ENCODE measurements at regions not wholly inside any gene's neighbourhood (a gene's known extent, or its start where the extent isn't known, plus 50 kb on each side); places are given as distances from the start of the nearest gene placed in this dataset.

DNA sequence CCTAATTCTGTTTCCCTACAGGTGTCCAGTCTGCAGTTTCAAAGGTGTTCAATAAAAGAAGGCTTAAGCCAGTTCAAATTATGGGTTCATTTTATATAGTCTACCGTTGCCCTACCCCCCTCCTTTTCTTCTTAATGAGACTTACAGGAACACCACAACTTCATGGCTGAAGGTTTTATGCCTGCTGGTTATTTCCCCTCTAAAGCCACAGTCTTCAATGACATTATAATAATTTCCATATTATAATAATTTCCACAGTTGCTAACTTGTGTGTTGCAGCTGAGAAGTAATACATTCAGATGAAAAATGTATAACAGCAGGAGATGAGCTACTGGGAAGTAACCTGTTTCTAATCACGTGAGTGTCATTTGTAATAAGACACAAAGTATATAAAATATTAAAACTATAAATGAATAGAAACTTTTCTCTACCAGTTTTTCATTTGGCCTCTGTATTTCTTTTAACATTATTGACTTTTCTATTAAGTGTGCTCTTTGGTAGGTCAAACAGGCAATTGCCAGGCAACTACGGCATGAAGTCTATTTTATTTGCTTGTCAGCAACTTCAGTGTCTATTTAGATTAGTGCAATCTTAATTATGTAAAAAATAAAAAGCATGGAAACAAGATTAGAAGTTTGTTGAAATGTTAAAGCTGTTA lies 120.5 kb upstream of the HMHB1 start:
- no peak for DNase-seq

DNA sequence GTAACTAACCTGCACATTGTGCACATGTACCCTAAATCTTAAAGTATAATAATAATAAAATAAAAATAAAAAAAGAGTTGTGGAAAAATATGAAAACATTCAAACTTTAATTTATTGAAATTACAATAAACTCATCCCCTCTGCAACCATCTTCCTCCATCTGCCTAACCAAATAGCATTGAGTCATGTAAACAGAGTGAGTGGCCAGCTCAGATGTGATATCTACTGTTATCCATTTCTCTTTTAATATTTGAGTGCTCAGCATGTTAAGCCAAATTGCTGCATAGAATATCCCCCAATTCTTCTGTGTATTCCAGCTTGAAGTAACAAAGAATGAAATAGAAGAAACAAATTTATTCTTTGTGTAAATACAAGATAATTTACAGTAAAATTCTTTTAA lies 124.4 kb upstream of the HMHB1 start:
- no peak for DNase-seq

DNA sequence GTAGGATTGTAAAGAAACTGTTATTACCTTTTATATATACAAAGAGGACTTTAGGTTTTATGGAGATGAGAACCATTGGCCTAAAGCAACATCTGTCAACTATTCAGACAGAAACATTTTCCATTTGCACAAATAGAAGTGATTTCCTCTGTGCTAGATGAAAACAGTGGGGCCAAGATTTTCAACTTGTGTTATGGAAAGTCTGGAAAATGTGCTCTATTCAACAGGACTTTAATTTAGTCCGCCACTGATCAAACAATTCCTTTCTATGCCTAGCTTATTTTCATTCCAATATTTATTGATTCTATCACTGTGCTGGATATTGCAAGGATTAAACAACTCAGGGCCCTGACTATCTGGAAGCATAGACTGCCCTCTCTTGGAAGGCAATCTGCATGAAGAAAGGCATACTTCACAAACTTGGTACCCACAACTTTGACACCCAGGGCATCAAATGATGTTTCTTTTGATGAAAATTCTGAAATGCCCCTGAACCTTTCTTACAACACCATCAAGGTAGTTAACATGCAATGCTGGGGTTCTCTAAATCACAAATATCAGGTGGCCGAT lies 126.6 kb upstream of the HMHB1 start:
- no peak for DNase-seq

DNA sequence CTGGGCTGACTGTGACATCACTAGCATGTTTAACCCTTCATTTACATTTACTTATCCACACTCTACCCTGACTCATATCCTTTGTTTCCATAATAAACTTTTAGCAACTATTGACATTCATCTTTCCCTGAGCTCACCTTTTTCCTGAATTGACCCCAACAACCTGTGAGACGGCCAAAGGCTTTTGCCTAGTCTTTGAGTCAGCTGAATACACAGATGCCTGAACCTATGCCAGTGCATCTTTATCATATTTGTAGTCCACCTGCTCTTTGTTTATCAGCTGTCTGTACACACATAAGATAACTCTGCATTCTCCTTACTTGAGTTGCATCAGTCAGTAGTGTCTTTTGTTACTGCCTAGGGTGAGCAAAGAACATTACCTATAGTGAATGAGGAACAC lies 128.5 kb upstream of the HMHB1 start:
- no peak for DNase-seq

DNA sequence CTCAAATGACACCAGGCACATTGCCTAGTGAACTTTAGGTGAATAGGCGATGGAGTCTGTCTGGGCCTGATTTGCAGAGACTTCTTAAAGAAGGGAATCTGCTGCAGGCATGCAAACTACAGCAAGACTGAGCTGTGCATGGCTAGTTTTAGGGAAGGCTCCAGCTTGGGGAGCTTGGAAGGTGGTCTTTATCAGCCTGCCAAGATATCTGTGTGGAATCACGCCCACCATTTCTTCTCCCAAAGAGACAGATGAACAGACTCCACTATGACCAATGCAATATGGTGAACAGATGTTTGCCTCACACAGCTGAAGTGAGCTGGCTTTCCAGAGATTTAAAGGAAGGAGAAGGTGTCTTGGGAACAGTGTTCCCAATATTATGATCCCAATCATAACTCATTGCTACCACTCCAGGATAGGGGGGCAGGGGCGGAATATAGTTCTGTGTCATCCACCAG lies 129.0 kb upstream of the HMHB1 start:
- peak; percentile 47 for DNase-seq

DNA sequence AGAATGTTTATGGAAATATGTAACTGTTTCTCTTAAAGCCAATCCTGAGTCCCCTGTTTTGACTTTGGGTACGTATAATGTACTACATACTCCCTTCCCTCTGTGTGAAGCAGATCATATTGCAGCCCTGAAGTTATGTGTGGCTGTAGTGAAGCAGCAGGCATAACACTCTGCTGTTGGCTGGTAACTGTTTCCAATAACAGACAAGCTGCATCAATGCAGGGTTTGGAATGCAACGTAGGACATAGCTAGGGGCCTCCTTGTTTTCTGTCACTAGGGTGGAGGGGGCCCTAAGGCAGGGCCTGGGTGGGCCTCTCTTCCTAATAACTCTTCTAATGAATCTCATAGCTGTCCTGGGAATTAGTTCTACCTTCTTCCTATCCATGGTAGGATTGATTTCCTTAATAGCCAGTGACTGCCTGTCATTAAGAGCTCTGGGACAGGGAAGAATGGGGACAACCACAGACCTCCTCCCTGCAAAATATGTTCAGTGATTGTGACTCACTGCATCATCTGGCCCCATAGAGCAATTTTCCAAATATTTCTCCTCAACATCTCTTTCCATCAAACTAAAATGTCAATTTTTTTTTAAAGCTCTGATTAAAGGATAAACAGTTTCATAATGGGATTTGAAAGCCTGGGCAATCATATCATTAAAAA lies 129.6 kb upstream of the HMHB1 start:
- no peak for DNase-seq

DNA sequence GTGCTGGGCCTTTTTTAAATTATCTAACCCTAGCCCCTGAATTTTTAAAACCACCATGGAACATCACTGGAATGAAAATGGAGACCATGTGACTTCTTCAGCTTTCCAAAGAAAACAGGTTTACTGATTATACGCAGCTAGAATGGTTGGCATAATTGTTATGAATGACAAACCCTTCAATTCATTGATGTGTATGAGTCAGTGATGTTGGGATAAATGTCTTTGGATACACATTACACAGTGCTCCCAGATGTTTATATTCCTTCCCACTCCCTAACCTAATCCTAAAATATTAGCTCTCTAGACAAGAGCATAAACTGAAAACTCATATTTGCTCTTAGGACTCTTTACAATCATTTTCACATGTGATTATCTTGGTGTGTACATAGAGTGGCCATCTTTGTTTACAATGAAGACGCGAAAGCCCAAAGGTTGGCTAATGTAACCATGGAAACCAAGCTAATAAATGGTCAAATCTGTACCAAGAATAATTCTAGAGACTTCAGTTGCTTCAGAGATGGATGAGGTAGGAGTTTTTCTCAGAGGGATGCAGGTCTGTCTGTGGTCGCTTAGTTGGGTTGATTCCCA lies 131.2 kb upstream of the HMHB1 start:
- no peak for DNase-seq

DNA sequence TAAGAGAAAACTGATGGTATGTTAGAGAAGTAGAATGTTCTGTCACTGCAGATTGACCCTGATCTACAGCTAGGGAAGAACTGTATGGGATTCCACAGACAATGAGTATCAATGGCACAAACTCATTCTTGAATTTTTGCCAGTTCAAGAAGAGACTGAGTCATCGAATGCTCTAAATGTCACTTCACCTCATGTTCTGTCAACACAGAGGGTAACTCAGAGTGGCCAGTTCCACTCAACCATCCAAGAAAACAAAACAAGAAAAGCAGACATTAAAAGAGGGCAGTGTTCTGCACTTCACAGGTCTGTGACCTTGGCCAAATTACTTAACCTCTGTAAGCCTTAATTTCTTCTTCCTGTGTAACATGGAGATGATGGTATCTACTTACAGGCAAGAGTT lies 132.2 kb upstream of the HMHB1 start:
- no peak for DNase-seq

DNA sequence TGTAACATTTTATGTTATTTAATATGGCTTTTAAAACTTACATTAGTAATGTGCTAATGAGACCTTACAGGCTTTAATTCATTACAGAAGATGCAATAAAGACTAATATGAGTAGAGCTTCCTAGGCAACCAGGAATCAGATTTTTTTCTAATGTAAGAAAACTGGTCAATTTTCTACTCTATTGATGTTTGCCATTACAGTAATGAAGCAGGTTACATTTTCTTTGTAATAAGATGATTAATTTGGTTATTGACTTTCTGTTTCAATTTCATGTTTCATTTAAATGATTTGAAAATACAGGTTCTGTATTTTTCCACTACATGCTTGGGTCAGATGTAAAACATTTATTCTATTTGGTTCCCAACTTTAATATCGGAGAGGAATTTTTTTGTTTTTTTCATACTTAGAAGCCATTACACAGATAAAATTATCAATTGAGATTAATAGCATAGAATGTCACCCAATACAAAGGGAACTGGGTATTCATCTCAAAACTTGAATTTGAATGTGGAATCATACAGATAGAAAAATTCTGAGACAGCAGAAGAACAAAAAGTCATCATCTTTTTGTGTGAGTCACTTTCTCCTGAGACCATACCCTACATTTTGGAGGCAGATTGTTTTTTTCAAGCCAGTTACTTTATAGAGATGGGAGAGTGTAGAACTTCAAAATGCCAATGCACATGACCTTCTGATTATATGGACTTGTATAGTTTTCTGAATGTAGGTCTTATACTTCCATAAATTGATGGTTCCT lies 133.6 kb upstream of the HMHB1 start:
- no peak for DNase-seq

DNA sequence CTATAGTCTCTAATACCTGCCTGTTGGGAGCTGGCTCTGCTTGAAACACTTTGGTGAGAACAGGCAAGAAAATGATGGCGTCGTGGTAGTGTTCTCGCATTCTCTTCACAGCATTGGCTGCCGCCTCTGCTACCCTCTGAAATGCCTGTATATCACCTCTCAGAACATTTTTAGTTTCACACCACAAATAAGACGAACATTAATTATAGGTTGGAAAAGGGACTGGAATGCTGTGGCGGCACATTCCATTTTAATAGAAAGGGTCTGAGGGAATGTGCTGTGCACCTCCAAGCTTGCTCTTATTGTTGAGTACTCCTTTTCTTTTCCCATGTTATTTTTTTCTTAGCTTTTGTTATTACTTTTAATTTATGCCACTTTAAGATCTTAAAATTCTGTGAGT lies 134.6 kb upstream of the HMHB1 start:
- no peak for DNase-seq

DNA sequence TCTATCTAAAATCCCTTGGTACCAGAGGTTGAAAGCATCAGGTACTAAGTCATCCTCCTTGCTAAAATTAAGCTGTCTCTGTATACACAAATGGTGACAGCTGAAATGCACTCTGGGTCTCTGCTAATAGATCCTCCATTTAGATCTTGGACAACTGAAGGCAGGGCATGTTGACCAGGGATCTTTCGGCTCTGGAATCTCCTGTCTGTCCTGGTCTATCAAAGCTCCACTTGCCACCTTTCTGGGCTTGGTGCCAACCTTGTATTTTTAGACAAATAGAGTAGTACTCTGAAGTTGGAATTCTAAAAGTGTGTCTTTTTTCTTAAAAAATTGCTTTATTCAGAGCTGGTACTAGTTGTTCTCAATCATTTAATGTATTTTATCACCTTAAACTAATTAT lies 135.2 kb upstream of the HMHB1 start:
- DNase-seq: no peak

DNA sequence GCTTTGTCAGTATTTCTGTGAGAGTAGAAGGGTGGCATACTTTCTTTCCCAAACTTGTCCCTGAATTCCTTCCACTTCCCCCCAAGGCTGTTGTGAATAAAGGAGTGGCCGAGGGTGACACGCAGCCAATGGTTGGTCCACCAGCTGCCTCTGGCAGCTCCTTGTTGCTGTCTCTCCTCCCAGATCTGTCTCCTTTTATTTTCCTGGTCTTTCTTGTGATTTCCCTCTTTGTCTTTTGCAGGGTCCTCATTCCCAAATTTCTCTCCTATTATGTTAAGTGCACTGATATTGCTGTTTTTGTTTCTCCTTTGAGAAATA lies 137.5 kb upstream of the HMHB1 start:
- DNase-seq: no peak

DNA sequence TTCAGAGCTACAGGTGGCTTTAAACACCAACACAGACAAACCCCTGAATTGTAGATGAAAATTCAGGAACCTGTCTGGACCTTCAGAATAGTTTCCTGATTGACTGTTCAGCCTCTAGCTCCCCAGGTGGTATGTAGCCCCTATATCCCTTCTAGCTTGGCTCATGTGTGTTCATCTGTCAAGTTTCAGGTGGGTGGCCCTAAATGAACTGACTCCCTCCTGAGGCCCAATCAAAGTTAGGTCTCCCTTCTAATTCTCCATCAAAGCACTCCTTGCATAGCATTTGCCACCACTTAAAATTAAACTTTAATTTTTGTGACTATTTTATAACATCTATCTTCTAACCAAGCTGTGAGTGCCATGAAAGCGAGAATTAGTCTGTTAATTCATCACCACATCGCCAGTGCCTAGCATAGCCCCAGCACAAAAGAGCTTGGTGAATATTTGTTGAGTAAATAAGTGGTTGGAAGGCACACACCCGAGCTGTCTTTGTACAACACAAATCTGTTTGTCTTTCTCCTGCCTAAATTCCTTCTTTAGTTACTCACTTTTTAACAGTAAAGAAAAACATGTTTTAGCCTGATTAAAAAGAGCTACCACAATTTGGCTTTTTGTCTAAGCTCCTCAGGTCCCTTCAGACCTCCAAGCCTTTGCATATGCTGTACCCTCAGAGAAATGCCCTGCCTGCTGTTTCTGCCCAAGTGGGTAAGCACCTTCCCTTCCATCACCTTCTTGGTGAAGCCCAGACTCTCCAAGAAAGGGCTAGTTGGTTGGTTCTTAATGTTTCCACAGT lies 138.1 kb upstream of the HMHB1 start:
- no peak for DNase-seq

DNA sequence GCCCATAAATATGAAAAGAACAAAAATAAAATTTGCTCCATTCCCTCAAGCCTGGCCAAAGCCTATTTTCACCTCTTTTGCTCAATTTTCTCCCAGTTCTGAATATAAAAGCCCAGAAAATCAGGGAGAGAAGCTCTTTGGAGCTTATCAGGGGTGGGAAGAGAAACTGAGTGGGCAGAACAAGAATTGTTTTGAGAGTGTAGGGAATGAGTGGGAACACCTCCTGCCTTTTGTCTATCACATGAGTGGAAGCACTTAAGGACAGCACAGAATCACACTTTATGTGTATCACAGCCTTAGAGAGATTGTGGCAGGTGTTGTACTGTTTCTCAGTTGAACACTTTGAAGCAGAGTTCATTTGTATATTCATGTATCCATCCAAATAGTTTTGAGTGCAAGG lies 139.2 kb upstream of the HMHB1 start:
- no peak for DNase-seq

DNA sequence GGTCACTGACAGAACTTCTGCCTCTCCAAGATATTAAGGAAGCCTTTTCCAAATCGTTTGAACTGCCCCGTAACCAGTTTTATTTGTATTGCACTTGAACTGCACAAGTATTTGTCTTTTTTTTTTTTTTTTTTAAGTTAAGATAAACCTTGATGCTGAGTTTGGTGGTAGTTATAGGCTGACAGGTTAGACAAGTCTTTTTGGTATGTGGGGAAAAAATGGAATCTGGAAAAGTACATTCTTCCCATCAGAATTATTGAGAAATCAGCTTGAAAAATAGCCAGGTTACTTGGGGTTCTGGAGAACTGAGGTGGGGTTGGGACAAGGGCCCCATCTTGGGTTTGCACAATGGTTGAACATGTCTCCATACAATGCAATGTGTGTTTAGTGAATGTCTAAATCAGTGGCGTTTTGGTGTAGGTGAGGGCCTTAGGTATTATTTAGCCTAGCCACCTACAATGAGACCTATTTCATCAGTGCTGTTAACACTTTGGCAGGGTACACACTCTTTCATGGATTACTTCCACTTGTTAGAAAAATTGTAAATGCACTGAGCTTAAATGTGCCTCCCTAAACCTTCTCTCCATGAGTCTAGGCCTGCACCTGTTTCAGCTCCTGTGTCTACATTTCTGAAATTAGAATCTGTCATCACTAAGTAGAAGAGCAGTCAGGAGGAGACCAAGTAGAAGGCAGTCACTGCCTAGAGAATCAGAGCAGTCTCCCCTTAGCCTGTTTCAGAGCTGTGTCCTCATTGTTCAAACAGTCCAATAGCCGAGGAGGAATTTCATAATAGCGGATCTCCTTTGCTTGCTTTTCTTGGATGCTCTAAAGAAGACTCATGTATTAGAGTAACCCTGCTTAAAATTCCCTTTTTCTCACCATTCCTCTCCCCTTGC lies 140.0 kb upstream of the HMHB1 start:
- DNase-seq: no peak

DNA sequence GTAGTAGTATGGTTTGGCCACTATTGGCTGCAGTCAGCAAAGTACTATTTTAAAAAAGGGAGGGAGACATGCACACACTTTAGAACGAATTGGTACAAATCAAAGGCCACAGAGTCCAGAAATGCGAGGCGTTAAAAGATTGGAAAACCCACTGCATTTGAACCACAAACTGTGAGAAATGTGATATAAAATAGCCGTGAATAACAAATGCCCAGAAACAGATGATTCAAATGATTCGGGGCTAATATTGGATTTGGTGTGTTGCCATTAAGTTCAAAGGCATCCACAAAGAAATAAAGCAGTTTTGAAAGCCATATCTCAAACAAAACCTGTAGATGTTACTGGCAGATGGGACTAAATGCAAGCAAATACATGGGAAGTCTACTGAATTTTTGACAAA lies 140.9 kb upstream of the HMHB1 start:
- no peak for DNase-seq

DNA sequence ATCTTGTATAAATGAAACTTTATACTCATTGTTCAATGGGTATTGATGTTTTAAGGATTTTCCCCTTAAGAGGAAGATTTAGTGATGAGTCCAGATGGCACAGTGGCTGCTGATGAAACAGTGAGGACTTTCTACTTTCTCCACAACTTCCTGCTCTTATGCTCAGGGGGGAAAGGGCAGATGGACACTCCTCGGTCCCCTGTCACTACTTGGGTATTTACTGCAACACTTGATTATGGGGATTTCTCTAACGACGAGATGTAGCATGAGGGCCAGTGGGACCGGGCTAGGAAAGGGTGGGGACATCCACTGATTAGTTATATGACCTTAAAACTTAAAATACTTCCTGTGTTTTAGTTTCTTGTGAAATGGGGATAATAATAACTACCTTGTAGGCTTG lies 146.1 kb upstream of the HMHB1 start:
- no peak for DNase-seq

DNA sequence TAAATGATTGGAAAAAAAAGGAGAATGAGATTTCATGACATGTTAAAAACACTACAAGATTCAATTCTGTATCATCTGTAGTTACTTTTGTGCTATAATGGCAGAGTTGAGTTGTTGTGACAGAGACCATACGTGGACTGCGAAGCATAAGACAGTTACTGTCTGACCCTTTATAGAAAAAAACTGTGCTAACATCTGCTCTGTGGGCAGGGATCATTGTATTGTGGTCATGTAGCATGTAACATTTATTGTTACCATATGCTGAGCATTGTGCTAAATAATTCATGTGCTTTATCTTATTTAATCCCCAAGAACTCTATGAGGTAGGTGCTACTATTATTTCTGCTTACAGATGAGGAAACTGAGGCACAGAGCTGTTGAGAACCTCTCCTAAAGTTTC lies 147.3 kb upstream of the HMHB1 start:
- no peak for DNase-seq

DNA sequence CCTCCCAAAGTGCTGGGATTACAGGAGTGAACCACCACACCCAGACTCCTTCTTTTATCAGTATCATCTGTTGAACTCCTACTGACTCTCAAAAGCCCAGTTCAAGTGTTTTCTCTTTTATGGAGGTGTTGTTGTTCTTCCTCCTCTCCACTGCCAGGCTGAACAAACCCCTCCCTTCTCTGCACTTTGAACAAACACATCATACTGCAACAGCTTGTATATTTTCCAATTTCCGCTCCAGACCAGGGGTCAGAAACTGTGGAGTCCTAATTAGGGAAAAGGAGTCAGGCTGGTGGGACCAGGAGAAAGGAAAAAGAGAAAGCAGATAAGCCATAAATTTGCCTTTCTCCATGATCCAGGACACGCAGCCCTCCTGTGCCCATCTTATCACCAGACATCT lies 148.1 kb upstream of the HMHB1 start:
- DNase-seq: no peak

DNA sequence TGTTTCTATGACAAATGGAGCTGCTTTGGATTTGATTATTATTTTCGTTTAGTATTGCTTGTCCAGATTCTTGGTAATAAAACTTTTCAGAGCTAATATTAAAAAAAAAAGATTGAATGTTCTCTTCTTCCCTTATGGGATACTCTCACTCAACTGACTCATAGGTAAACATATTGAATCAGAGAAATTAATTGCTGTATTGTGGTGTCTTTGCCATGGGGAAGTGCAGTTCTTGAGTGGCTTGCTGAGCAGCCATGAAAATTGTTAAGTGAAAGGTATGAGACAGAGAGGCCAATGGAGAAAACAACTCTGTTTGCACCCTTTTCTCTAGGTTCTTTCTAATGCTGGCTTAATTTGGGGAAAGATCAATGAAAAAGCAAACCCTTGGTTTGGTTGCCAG lies 149.9 kb upstream of the HMHB1 start:
- DNase-seq: no peak

DNA sequence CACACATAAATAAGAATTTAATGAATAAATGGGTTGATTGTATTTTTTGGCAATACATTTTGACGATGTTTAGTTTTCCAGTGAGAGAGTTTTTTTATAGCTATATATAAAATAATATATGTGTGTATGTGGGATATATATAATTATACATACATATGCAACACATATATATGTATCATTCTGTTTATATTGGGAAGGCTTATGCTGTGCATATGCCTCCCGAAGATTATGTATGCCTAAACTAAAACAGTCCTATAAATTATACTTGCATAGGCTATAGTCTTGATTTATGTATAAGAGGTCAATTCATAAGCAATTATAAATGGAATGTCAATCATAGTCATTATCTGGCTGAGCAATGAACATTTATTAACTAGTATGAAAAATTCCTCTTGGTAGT lies 151.3 kb upstream of the HMHB1 start:
- no peak for DNase-seq
